ENCODE measurements at regions not wholly inside any gene's neighbourhood (a gene's known extent, or its start where the extent isn't known, plus 50 kb on each side); places are given as distances from the start of the nearest gene placed in this dataset.

DNA sequence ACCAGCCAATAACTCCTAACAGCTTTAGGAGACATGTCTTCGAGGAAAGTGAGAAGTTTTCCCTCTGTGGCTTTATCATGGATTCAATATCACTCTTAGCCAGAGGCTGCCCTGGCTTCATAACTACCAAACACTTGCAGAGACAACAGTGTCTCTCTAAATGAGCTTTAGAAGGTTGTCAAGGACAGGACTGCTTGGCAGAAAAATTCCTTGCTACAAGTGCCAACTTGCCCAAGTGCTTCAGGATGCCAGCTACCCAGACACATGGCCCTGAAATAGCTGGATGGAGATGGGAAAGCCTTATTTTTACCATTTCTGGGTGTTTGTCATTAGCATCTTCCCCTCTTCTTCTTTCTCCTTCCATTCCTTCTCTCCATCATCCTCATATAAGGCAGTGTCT lies 137.1 kb upstream of the MDFIC start (continued):
- TF ChIP-seq, protein P1, sequence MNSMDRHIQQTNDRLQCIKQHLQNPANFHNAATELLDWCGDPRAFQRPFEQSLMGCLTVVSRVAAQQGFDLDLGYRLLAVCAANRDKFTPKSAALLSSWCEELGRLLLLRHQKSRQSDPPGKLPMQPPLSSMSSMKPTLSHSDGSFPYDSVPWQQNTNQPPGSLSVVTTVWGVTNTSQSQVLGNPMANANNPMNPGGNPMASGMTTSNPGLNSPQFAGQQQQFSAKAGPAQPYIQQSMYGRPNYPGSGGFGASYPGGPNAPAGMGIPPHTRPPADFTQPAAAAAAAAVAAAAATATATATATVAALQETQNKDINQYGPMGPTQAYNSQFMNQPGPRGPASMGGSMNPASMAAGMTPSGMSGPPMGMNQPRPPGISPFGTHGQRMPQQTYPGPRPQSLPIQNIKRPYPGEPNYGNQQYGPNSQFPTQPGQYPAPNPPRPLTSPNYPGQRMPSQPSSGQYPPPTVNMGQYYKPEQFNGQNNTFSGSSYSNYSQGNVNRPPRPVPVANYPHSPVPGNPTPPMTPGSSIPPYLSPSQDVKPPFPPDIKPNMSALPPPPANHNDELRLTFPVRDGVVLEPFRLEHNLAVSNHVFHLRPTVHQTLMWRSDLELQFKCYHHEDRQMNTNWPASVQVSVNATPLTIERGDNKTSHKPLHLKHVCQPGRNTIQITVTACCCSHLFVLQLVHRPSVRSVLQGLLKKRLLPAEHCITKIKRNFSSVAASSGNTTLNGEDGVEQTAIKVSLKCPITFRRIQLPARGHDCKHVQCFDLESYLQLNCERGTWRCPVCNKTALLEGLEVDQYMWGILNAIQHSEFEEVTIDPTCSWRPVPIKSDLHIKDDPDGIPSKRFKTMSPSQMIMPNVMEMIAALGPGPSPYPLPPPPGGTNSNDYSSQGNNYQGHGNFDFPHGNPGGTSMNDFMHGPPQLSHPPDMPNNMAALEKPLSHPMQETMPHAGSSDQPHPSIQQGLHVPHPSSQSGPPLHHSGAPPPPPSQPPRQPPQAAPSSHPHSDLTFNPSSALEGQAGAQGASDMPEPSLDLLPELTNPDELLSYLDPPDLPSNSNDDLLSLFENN (IDR thresholded peaks at IDR 0.05; ENCODE audit: low read depth in 2 of 2, low read length in 2 of 2) = no peak
- TF ChIP-seq CXXC5 (CRISPR knock-in tag; IDR thresholded peaks at IDR 0.05) = no peak
- no peak for TF ChIP-seq SP2 (IDR thresholded peaks at IDR 0.05; ENCODE audit: extremely low read depth, low read depth, low read length, poor library complexity, severe bottlenecking)
- TF ChIP-seq TCF7L2 (IDR thresholded peaks at IDR 0.05; ENCODE audit: low read depth, low read length) = no peak
- TF ChIP-seq DDX20 (tag; IDR thresholded peaks at IDR 0.05; ENCODE audit: low read depth) = no peak
- no peak for TF ChIP-seq ETS1 (conservative IDR thresholded peaks at IDR 0.05; ENCODE audit: control insufficient read depth, low read depth, low read length)
- no peak for TF ChIP-seq ZNF277 (CRISPR knock-in tag; IDR thresholded peaks at IDR 0.05; ENCODE audit: borderline replicate concordance)
- TF ChIP-seq, protein P2, sequence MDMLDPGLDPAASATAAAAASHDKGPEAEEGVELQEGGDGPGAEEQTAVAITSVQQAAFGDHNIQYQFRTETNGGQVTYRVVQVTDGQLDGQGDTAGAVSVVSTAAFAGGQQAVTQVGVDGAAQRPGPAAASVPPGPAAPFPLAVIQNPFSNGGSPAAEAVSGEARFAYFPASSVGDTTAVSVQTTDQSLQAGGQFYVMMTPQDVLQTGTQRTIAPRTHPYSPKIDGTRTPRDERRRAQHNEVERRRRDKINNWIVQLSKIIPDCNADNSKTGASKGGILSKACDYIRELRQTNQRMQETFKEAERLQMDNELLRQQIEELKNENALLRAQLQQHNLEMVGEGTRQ (CRISPR knock-in tag; IDR thresholded peaks at IDR 0.05) = no peak
- TF ChIP-seq LARP7 (IDR thresholded peaks at IDR 0.05) = no peak
- no peak for TF ChIP-seq MAFK (IDR thresholded peaks at IDR 0.05; ENCODE audit: low read length)
